WTC11 (cell line): ENCODE measurements at regions not wholly inside any gene's neighbourhood (a gene's known extent, or its start where the extent isn't known, plus 50 kb on each side); places are given as distances from the start of the nearest gene placed in this dataset.

Source experiments
- ATAC-seq: fragments of 200-7000 bp; cut with Tn5 transposase; 2 replicates; pipeline ENCODE4 v1.10.0; 2021; ENCODE audit warnings: mild to moderate bottlenecking, moderate library complexity
- CTCF ChIA-PET: fragments of 300-600 bp; sonication (Branson Sonifier 250); formaldehyde crosslinking; loops from one replicate; lab custom pipeline; 2021; ENCODE audit warnings: antibody characterized with exemption; lab: Charles Lee
- POLR2A ChIA-PET: fragments of 350-600 bp; sonication (Branson Sonifier 250); formaldehyde crosslinking; loops from one replicate; lab custom pipeline; 2021; ENCODE audit warnings: antibody characterized with exemption; lab: Charles Lee
- DNase-seq: peaks from one replicate; pipeline ENCODE4 v3.0.0; 2021; ENCODE audit warnings: low spot score
- H3K27ac Mint-ChIP-seq: 2 replicates; pipeline ENCODE4 v1.8.0; 2021; ENCODE audit warnings: mixed read lengths
- H3K27me3 Mint-ChIP-seq: 2 replicates; pipeline ENCODE4 v1.8.0; 2021; ENCODE audit warnings: low read depth, mild to moderate bottlenecking, moderate library complexity, mixed read lengths
- H3K36me3 Mint-ChIP-seq: 2 replicates; pipeline ENCODE4 v1.8.0; 2021; ENCODE audit warnings: mixed read lengths
- H3K4me1 Mint-ChIP-seq: 2 replicates; pipeline ENCODE4 v1.8.0; 2022; ENCODE audit warnings: mixed read lengths
- H3K4me3 Mint-ChIP-seq: 2 replicates; pipeline ENCODE4 v1.8.0; 2021; ENCODE audit warnings: mild to moderate bottlenecking, moderate library complexity, mixed read lengths
- H3K9me3 Mint-ChIP-seq: 2 replicates; pipeline ENCODE4 v1.8.0; 2021; ENCODE audit warnings: mixed read lengths
- CBFB ChIP-seq: sonication (generic); formaldehyde crosslinking; IDR thresholded peaks from 2 replicates; pipeline ENCODE4 v1.8.1; 2022; ENCODE audit warnings: mild to moderate bottlenecking, low read depth, missing genetic modification reagents
- FOXJ3 ChIP-seq: sonication (generic); formaldehyde crosslinking; IDR thresholded peaks from 2 replicates; pipeline ENCODE4 v1.9.0; 2021; ENCODE audit warnings: missing genetic modification reagents, mild to moderate bottlenecking, borderline replicate concordance
- FOXP1 ChIP-seq: sonication (generic); formaldehyde crosslinking; IDR thresholded peaks from 2 replicates; pipeline ENCODE4 v1.8.0; 2022; ENCODE audit warnings: missing genetic modification reagents, mild to moderate bottlenecking, moderate library complexity, borderline replicate concordance
- IRF2 ChIP-seq: sonication (generic); formaldehyde crosslinking; IDR thresholded peaks from 2 replicates; pipeline ENCODE4 v1.8.0; 2022; ENCODE audit warnings: low read depth, missing genetic modification reagents, borderline replicate concordance
- KAT7 ChIP-seq: sonication (generic); formaldehyde crosslinking; IDR thresholded peaks from 2 replicates; pipeline ENCODE4 v1.8.1; 2023; ENCODE audit warnings: missing genetic modification reagents, mild to moderate bottlenecking, borderline replicate concordance
- MXD4 ChIP-seq: fragments of 250-450 bp; sonication (Bioruptor Pico); IDR thresholded peaks from 2 replicates; pipeline ENCODE4 v1.8.0; 2021; ENCODE audit warnings: mild to moderate bottlenecking, moderate library complexity, borderline replicate concordance
- NFYB ChIP-seq: sonication (generic); formaldehyde crosslinking; conservative IDR thresholded peaks from 2 replicates; pipeline ENCODE4 v1.8.0; 2022; ENCODE audit warnings: low read depth, missing genetic modification reagents
- NR2C2 ChIP-seq: sonication (generic); formaldehyde crosslinking; IDR thresholded peaks from 2 replicates; pipeline ENCODE4 v1.8.0; 2022; ENCODE audit warnings: mild to moderate bottlenecking, missing genetic modification reagents
- NR3C1 ChIP-seq: sonication (generic); formaldehyde crosslinking; conservative IDR thresholded peaks from 2 replicates; pipeline ENCODE4 v1.8.1; 2023; ENCODE audit warnings: low read depth, mild to moderate bottlenecking, missing genetic modification reagents
- PRRX2 ChIP-seq: fragments of 250-450 bp; sonication (Bioruptor Pico); IDR thresholded peaks from 2 replicates; pipeline ENCODE4 v1.8.0; 2021; ENCODE audit warnings: mild to moderate bottlenecking
- TEAD1 ChIP-seq: sonication (generic); formaldehyde crosslinking; IDR thresholded peaks from 2 replicates; pipeline ENCODE4 v1.8.0; 2022; ENCODE audit warnings: mild to moderate bottlenecking, missing genetic modification reagents
- ZNF121 ChIP-seq: sonication (generic); formaldehyde crosslinking; IDR thresholded peaks from 2 replicates; pipeline ENCODE4 v1.8.0; 2023; ENCODE audit warnings: missing genetic modification reagents
- ZNF138 ChIP-seq: sonication (generic); formaldehyde crosslinking; conservative IDR thresholded peaks from 2 replicates; pipeline ENCODE4 v1.8.1; 2022; ENCODE audit warnings: mild to moderate bottlenecking, moderate library complexity, missing genetic modification reagents
- ZNF263 ChIP-seq: sonication (generic); formaldehyde crosslinking; IDR thresholded peaks from 2 replicates; pipeline ENCODE4 v1.8.1; 2022; ENCODE audit warnings: low read depth, mild to moderate bottlenecking, moderate library complexity, missing genetic modification reagents
- ZNF317 ChIP-seq: sonication (generic); formaldehyde crosslinking; IDR thresholded peaks from 2 replicates; pipeline ENCODE4 v1.8.1; 2023; ENCODE audit warnings: low read depth, mild to moderate bottlenecking, moderate library complexity, missing genetic modification reagents, borderline replicate concordance
- ZNF671 ChIP-seq: fragments of 250-450 bp; sonication (Bioruptor Pico); IDR thresholded peaks from 2 replicates; pipeline ENCODE4 v1.8.0; 2021; ENCODE audit warnings: mild to moderate bottlenecking
- TF ChIP-seq, protein P1 (sequence below): sonication (generic); formaldehyde crosslinking; IDR thresholded peaks from 2 replicates; pipeline ENCODE4 v1.8.1; 2023; ENCODE audit warnings: mild to moderate bottlenecking, missing genetic modification reagents, moderate library complexity
- TF ChIP-seq, protein P2 (sequence below): fragments of 250-450 bp; sonication (Bioruptor Pico); IDR thresholded peaks from 2 replicates; pipeline ENCODE4 v1.8.0; 2021; ENCODE audit warnings: mild to moderate bottlenecking
- TF ChIP-seq, protein P3 (sequence below): fragments of 250-450 bp; sonication (Bioruptor Pico); conservative IDR thresholded peaks from 2 replicates; pipeline ENCODE4 v1.9.0; 2021; ENCODE audit warnings: mild to moderate bottlenecking
- TF ChIP-seq, protein P4 (sequence below): sonication (generic); formaldehyde crosslinking; IDR thresholded peaks from 2 replicates; pipeline ENCODE4 v1.8.1; 2022; ENCODE audit warnings: mild to moderate bottlenecking, missing genetic modification reagents, moderate library complexity, borderline replicate concordance
- TF ChIP-seq, protein P5 (sequence below): sonication (generic); formaldehyde crosslinking; IDR thresholded peaks from 2 replicates; pipeline ENCODE4 v1.8.0; 2022; ENCODE audit warnings: mild to moderate bottlenecking, missing genetic modification reagents
- TF ChIP-seq, protein P6 (sequence below): sonication (generic); formaldehyde crosslinking; IDR thresholded peaks from 2 replicates; pipeline ENCODE4 v1.8.1; 2023; ENCODE audit warnings: mild to moderate bottlenecking, moderate library complexity, missing genetic modification reagents
- TF ChIP-seq, protein P7 (sequence below): sonication (generic); formaldehyde crosslinking; IDR thresholded peaks from 2 replicates; pipeline ENCODE4 v1.8.0; 2023; ENCODE audit warnings: mild to moderate bottlenecking, missing genetic modification reagents

DNA sequence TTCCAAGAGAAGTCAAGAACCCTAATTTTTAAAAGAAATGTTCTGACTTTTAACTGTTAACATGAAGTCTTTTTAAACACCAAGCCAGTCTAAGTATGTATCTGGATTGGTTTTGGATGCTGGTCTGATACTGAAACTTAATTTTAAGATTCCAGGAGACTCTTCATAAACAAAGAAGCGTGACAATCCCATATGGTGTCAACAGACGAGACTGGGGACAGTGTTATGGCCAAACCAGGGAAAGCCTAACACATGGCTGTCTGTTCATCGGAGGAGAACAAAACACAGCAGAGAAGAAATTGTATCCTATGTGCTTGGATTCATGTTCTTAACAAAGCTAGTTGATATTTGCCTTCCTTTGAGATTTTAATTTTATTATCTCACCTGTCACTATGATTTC lies 80.5 kb upstream of the UPP2 start (continued):
- TF ChIP-seq, protein P1, sequence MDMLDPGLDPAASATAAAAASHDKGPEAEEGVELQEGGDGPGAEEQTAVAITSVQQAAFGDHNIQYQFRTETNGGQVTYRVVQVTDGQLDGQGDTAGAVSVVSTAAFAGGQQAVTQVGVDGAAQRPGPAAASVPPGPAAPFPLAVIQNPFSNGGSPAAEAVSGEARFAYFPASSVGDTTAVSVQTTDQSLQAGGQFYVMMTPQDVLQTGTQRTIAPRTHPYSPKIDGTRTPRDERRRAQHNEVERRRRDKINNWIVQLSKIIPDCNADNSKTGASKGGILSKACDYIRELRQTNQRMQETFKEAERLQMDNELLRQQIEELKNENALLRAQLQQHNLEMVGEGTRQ: no peak
- TF ChIP-seq ZNF138 (CRISPR knock-in tag) (no peak), ZNF671 (CRISPR knock-in tag) (no peak), NR3C1 (CRISPR knock-in tag) (no peak), FOXP1 (CRISPR knock-in tag) (no peak), TEAD1 (CRISPR knock-in tag) (no peak), CBFB (CRISPR knock-in tag) (no peak)
- TF ChIP-seq, protein P2, sequence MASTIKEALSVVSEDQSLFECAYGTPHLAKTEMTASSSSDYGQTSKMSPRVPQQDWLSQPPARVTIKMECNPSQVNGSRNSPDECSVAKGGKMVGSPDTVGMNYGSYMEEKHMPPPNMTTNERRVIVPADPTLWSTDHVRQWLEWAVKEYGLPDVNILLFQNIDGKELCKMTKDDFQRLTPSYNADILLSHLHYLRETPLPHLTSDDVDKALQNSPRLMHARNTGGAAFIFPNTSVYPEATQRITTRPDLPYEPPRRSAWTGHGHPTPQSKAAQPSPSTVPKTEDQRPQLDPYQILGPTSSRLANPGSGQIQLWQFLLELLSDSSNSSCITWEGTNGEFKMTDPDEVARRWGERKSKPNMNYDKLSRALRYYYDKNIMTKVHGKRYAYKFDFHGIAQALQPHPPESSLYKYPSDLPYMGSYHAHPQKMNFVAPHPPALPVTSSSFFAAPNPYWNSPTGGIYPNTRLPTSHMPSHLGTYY (CRISPR knock-in tag): no peak
- TF ChIP-seq, protein P3, sequence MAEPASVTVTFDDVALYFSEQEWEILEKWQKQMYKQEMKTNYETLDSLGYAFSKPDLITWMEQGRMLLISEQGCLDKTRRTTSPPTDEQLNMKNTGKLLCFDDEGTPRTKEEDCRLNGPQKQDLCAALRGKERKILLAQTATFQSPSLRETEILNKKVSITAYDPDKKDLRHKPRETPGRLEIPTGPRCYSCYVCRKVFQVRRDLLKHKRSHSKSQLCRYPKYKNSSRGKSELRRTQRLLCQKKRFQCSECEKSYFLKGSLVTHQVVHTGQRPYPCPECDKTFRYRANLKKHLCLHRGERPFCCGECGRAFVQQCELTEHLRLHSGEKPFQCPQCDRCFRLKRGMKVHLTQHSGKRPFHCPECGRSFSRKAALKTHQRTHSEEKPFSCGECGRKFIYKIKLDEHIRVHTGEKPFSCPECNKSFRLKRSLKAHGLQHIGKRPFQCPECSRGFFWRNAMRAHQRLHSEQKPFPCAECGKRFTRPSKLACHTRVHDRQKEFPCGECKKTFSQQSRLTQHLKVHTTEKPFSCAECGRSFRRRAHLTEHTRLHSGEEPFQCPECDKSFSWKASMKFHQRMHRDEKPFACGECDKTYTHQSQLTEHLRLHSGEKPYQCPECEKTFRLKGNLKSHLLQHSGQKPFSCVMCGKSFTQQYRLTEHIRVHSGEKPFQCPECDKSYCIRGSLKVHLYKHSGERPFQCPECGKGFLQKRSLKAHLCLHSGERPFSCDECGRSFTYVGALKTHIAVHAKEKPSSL: no peak
- TF ChIP-seq, protein P4, sequence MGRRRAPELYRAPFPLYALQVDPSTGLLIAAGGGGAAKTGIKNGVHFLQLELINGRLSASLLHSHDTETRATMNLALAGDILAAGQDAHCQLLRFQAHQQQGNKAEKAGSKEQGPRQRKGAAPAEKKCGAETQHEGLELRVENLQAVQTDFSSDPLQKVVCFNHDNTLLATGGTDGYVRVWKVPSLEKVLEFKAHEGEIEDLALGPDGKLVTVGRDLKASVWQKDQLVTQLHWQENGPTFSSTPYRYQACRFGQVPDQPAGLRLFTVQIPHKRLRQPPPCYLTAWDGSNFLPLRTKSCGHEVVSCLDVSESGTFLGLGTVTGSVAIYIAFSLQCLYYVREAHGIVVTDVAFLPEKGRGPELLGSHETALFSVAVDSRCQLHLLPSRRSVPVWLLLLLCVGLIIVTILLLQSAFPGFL (CRISPR knock-in tag): no peak

DNA sequence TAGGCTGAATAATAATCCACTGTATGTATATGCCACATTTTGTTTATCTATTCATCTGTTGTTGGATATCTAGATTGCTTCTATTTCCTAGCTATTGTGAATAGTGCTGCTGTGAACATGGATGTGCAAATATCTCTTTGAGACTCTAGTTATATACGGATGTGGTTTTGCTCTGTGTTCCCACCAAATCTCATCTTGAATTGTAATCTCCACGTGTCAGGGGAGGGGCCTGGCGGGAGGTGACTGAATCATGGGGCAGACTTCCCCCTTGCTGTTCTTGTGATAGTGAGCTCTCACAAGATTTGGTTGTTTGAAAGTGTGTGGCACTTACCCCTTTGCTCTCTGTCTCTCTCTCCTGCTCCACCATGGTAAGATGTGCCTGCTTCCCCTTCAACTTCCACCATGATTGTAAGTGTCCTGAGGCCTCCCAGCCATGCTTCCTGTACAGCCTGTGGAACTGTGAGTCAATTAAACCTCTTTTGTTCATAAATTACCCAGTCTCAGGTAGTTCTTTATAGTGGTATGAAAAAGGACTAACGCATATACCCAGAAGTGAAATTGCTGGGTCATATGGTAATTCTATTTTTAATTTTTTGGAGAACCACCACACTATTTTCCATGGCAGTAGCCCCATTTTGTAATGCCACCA lies 86.1 kb upstream of the UPP2 start:
- DNase-seq (no peak), ATAC-seq (no peak)
- Mint-ChIP-seq H3K36me3 (no peaks in the 10 kb centered on the region), H3K4me3 (no peak overlapping the region), H3K9me3 (no peaks in the 10 kb centered on the region), H3K27ac (no peak overlapping the region), H3K27me3 (peaks cover 33% of the 10 kb centered on the region), H3K4me1 (peaks cover 19% of the 10 kb centered on the region)
- POLR2A ChIA-PET: no interaction called here
- CTCF ChIA-PET: no interaction called here
- TF ChIP-seq FOXJ3 (no peak), IRF2 (no peak), MXD4 (CRISPR knock-in tag) (no peak), ZNF263 (CRISPR knock-in tag) (no peak), PRRX2 (no peak), NR3C1 (CRISPR knock-in tag) (no peak), ZNF121 (CRISPR knock-in tag) (no peak), KAT7 (CRISPR knock-in tag) (no peak), ZNF317 (CRISPR knock-in tag) (no peak), NFYB (CRISPR knock-in tag) (no peak), NR2C2 (no peak), FOXP1 (CRISPR knock-in tag) (no peak)
- TF ChIP-seq, protein P5, sequence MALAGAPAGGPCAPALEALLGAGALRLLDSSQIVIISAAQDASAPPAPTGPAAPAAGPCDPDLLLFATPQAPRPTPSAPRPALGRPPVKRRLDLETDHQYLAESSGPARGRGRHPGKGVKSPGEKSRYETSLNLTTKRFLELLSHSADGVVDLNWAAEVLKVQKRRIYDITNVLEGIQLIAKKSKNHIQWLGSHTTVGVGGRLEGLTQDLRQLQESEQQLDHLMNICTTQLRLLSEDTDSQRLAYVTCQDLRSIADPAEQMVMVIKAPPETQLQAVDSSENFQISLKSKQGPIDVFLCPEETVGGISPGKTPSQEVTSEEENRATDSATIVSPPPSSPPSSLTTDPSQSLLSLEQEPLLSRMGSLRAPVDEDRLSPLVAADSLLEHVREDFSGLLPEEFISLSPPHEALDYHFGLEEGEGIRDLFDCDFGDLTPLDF: no peak
- TF ChIP-seq, protein P6, sequence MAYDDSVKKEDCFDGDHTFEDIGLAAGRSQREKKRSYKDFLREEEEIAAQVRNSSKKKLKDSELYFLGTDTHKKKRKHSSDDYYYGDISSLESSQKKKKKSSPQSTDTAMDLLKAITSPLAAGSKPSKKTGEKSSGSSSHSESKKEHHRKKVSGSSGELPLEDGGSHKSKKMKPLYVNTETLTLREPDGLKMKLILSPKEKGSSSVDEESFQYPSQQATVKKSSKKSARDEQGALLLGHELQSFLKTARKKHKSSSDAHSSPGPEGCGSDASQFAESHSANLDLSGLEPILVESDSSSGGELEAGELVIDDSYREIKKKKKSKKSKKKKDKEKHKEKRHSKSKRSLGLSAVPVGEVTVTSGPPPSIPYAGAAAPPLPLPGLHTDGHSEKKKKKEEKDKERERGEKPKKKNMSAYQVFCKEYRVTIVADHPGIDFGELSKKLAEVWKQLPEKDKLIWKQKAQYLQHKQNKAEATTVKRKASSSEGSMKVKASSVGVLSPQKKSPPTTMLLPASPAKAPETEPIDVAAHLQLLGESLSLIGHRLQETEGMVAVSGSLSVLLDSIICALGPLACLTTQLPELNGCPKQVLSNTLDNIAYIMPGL: no peak
- TF ChIP-seq, protein P7, sequence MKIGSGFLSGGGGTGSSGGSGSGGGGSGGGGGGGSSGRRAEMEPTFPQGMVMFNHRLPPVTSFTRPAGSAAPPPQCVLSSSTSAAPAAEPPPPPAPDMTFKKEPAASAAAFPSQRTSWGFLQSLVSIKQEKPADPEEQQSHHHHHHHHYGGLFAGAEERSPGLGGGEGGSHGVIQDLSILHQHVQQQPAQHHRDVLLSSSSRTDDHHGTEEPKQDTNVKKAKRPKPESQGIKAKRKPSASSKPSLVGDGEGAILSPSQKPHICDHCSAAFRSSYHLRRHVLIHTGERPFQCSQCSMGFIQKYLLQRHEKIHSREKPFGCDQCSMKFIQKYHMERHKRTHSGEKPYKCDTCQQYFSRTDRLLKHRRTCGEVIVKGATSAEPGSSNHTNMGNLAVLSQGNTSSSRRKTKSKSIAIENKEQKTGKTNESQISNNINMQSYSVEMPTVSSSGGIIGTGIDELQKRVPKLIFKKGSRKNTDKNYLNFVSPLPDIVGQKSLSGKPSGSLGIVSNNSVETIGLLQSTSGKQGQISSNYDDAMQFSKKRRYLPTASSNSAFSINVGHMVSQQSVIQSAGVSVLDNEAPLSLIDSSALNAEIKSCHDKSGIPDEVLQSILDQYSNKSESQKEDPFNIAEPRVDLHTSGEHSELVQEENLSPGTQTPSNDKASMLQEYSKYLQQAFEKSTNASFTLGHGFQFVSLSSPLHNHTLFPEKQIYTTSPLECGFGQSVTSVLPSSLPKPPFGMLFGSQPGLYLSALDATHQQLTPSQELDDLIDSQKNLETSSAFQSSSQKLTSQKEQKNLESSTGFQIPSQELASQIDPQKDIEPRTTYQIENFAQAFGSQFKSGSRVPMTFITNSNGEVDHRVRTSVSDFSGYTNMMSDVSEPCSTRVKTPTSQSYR (CRISPR knock-in tag): no peak
